GM21717 (cell line): ENCODE measurements at regions not wholly inside any gene's neighbourhood (a gene's known extent, or its start where the extent isn't known, plus 50 kb on each side); places are given as distances from the start of the nearest gene placed in this dataset.

Source experiments
- ATAC-seq: cut with Tn5 transposase; IDR thresholded peaks from one replicate; pipeline ENCODE4 v1.9.1; 2021; ENCODE audit warnings: mild to moderate bottlenecking, moderate library complexity; ENCODE audit not compliant: unreplicated experiment

DNA sequence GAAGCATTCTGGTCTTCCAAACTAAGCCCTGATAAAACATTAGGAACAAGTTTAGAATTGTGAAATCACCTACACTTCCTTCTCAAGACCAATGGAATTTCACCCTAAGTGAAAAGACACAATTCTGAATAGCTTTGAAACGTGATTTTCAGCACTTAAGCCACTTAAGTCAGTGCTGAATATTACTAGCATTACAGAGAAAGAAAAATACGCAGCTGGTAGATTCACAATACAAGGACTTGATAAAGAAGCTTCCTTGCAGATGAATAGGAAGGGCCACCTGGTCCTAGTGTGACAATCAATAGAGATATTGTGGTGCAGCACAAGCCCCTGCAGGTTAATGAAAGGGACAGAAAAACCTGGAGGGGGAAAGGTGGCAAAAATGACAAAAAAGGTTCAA, 353.1 kb upstream of the ALCAM start:
- ATAC-seq: no peak

GRCh38 chr3:105014631-105015030, 352.1 kb upstream of the ALCAM start:
- no peak for ATAC-seq

- no peak for ATAC-seq
Measured at GRCh38 chr3:105022813-105023212, 343.9 kb upstream of the ALCAM start.

GRCh38 chr3:105030211-105030610, 336.5 kb upstream of the ALCAM start:
- ATAC-seq: no peak

DNA sequence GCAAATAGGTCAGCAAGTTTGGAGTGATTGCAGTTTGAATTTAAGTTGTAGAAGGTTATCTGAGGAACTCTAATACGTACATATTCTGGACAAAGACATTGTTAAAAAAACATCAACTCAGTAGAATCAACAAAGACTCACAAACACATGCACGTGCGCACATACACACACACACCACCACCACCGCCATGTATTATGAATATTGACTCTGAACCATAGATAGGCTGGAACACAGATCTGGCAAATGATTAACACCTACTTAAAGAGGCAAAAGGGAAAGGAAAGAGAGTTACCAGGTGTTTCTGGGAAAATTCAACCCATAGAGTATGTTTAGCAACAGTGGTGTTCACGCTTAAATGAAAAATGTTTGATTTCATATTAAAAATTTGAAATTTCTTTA, 334.2 kb upstream of the ALCAM start:
- ATAC-seq: no peak

- no peak for ATAC-seq
Measured at GRCh38 chr3:105033081-105033480, 333.6 kb upstream of the ALCAM start.

DNA sequence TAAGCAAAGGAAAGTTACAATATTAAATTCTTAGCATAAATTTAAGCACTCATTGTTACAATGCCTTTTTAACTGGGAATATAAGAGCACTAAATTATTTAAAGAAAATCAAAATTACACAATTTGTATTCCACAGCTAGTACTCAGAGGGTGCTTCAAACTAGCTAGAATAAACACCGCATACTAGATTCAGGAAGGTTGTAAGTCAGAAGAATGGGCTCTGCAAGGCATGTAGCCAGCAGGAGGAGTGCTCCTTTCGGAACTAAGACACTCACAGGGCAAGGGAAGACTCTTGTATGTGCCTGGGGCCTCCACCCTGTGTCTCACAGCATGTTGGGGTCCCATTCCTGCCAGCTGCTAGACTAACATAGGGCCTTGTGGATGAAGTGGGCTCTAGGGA, 327.7 kb upstream of the ALCAM start:
- ATAC-seq: no peak

GRCh38 chr3:105040026-105040622, 326.6 kb upstream of the ALCAM start:
- ATAC-seq: no peak

GRCh38 chr3:105042586-105042985, 324.1 kb upstream of the ALCAM start:
- ATAC-seq: no peak

- no peak for ATAC-seq
Measured at GRCh38 chr3:105051111-105051510, 315.6 kb upstream of the ALCAM start.

- ATAC-seq: no peak
Measured at GRCh38 chr3:105051972-105052371, 314.7 kb upstream of the ALCAM start.

DNA sequence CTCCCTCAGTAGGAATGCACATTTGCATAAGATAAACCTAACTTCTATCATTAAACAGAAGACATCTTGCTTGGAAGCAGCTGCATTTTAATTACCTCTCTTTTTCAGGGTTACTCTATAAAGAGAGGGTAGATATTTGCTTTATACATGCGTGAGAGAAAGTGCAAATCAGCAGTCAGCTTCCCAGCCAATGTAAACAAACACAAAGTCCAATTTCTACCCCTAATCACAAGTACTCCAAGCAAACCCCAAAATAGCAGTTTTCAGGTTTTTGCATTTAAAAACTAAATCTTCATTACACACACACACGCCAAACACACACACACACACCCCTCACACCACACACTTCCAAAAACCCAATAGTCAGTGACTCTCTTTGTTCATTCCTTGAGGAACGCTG, 303.9 kb upstream of the ALCAM start:
- ATAC-seq: no peak

GRCh38 chr3:105065895-105066839, 300.5 kb upstream of the ALCAM start:
- ATAC-seq: no peak

DNA sequence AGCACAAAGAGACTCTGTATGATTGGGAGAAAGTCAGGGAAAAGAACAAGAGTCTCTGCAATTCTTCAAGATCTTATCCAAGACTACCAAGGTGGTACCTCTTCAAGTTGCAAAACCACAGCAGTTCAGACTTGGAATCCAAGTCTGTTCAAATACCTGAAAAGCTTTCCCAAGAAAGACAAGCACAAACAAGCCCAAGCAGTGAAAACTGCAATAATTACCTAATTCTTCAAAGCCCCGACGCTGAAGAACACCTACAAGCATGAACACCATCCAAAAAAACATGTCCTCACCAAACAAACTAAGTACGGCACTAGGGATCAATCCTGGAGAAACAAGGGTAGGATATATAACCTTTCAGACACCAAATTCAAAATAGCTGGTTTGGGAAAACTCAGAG, 299.3 kb upstream of the ALCAM start:
- ATAC-seq: no peak

- no peak for ATAC-seq
Measured at GRCh38 chr3:105077060-105077822, 289.5 kb upstream of the ALCAM start.

DNA sequence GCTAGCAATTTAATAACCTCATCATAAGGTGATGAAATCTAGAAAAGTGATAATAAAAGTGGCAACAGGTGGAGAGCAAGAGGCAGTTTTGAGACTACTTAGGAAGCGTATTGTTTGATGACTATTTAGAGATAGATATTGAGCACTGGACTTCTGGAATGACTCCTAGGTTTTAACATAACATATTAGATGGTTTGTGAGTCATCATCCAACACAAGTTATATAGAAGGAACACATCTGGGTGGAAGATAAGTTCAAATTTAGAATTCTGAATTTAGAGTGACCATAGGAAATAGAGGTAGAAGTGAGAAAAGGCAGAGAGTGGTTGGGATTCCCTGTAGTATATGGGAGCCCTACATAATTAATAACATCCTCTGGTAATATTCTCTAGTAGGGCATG, 282.8 kb upstream of the ALCAM start:
- no peak for ATAC-seq

DNA sequence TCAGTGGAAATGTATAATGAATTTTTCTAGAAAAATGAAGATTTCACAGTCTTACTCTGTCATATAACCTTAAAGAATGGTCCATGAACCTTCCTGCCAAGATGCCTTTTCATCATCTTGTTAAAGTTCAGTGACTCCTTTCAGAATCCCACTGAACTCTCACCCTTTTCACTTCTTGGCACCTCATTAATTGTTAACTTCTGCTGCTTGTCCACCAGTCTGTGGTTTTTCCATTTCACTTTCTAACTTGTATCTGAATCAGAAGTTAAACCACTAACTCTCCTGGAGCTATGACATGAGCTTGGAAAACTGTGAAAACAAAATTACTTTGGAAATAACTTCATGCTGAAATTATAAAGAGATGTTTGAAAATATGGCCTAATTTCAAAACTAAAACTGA, 281.2 kb upstream of the ALCAM start:
- no peak for ATAC-seq

- no peak for ATAC-seq
Measured at GRCh38 chr3:105093371-105094252, 273.1 kb upstream of the ALCAM start.

- ATAC-seq: no peak
Measured at GRCh38 chr3:105094588-105094987, 272.1 kb upstream of the ALCAM start.

DNA sequence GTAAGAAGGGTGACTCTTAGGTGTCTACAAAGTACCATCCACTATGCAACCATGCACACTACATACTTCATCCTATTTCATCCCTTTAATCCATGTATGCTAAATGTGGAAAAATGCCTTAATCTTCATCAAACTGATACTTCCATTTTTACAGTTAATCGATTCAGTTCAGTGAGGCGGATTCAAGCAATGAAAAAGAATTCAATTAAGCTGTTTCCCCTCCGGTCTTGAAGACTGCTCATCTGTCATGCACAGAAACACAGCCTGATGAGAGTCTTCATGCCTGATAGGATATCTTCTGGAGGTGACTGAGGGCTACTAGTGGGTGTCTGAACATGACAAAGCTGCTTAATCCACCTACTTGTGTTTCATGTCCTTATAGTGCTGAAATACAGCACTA, 270.6 kb upstream of the ALCAM start:
- ATAC-seq: no peak

GRCh38 chr3:105101603-105102002, 265.1 kb upstream of the ALCAM start:
- no peak for ATAC-seq
